Caco-2 (cell line): ENCODE measurements at regions not wholly inside any gene's neighbourhood (a gene's known extent, or its start where the extent isn't known, plus 50 kb on each side); places are given as distances from the start of the nearest gene placed in this dataset.

Source experiments
- BruUV-seq: library from RNA; stranded (reverse); fragments of 400-500 nt; replicated peaks from 2 replicates; lab custom pipeline; 2021; lab: Mats Ljungman, UMichigan
- CTCF ChIA-PET: fragments of 300-600 bp; sonication (Branson Sonifier 250); formaldehyde crosslinking; loops from one replicate; lab custom pipeline; 2022; ENCODE audit warnings: antibody characterized with exemption; lab: Charles Lee
- POLR2A ChIA-PET: fragments of 300-600 bp; sonication (Branson Sonifier 250); formaldehyde crosslinking; loops from one replicate; lab custom pipeline; 2022; ENCODE audit warnings: antibody characterized with exemption; lab: Charles Lee
- DNase-seq, 2 experiments: peaks; one replicate each; pipeline versions ENCODE4 v3.0.0 to v3.0.0-alpha.2; 2020 to 2022
- H3K27me3 ChIP-seq: replicated peaks from 2 replicates; pipeline ENCODE4 v1.6.0; 2011; ENCODE audit warnings: low read length; ENCODE audit not compliant: control insufficient read depth, insufficient read depth
- H3K36me3 ChIP-seq: 2 replicates; pipeline ENCODE4 v1.5.1; 2011; ENCODE audit warnings: low read length; ENCODE audit not compliant: control insufficient read depth, insufficient read depth
- H3K4me1 ChIP-seq: fragments of 250-450 bp; sonication (Bioruptor Pico); 2 replicates; pipeline ENCODE4 v1.5.1; 2020; ENCODE audit warnings: mild to moderate bottlenecking
- H3K4me3 ChIP-seq: 2 replicates; pipeline ENCODE4 v1.5.1; 2011; ENCODE audit warnings: low read depth, mild to moderate bottlenecking, control low read depth, low read length
- H3K9me3 ChIP-seq: fragments of 250-450 bp; sonication (Bioruptor Pico); 2 replicates; pipeline ENCODE4 v1.5.1; 2020; ENCODE audit warnings: mild to moderate bottlenecking, moderate library complexity
- H3K27ac Mint-ChIP-seq: one replicate; pipeline ENCODE4 v1.8.0; 2022; ENCODE audit warnings: mixed read lengths; ENCODE audit not compliant: unreplicated experiment
- H3K27me3 Mint-ChIP-seq: one replicate; pipeline ENCODE4 v1.8.0; 2022; ENCODE audit warnings: mixed read lengths; ENCODE audit not compliant: insufficient read depth, unreplicated experiment
- H3K36me3 Mint-ChIP-seq: one replicate; pipeline ENCODE4 v1.8.0; 2022; ENCODE audit warnings: mild to moderate bottlenecking, mixed read lengths; ENCODE audit not compliant: insufficient read depth, unreplicated experiment
- H3K4me1 Mint-ChIP-seq: one replicate; pipeline ENCODE4 v1.8.0; 2022; ENCODE audit warnings: low read depth, mixed read lengths; ENCODE audit not compliant: unreplicated experiment
- H3K4me3 Mint-ChIP-seq: one replicate; pipeline ENCODE4 v1.8.0; 2022; ENCODE audit warnings: mild to moderate bottlenecking, moderate library complexity, mixed read lengths; ENCODE audit not compliant: unreplicated experiment
- H3K9me3 Mint-ChIP-seq: one replicate; pipeline ENCODE4 v1.8.0; 2022; ENCODE audit warnings: mixed read lengths; ENCODE audit not compliant: unreplicated experiment
- intact Hi-C: fragments of 100-400 bp; cut with micrococcal nuclease; formaldehyde crosslinking; loops from one replicate; pipeline ENCODE4 v1.10.0; 2022; ENCODE audit not compliant: unreplicated experiment
- TF ChIP-seq, protein P1 (sequence below), 2 experiments: fragments of 200-600 bp in 1 of 2; IDR thresholded peaks; 1 replicate in 1 of 2; 2 replicates in 1 of 2; pipeline versions ENCODE4 v1.5.1 to v1.8.0; 2011 to 2022; ENCODE audit warnings: antibody characterized with exemption in 1 of 2, control low read depth in 1 of 2, inconsistent platforms in 1 of 2, low read depth in 1 of 2, low read length in 1 of 2, mild to moderate bottlenecking in 1 of 2, moderate library complexity in 1 of 2; ENCODE audit not compliant: insufficient read depth in 1 of 2, severe bottlenecking in 1 of 2, unreplicated experiment in 1 of 2

DNA sequence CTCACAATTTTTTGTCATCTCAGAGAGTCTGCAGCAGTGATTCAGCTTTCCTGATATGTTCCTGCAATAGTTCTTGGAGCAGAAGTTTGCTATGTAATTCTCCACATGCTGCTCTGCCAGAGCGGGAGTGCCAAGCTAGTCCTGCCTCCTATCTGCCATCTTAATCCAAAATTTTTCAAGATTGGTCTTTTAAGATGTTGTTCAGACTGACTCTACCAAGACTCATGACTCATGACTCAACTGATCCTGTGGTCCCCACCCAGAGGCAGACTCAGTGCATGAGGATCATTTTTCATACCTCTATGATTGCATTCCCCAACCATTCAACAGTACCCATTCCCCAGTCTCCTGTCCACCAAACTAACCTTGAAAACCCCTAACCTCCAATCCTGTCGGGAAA is 470.8 kb downstream of the INHBA start:
- POLR2A ChIA-PET = no interaction called here
- Histone ChIP-seq H3K4me3 (no peak overlapping the region), H3K4me1 (peaks cover 25% of the 10 kb centered on the region), H3K36me3 (no peaks in the 10 kb centered on the region), H3K9me3 (peaks cover 17% of the 10 kb centered on the region), H3K27me3 (no peaks in the 10 kb centered on the region)
- BruUV-seq = no TSS peak
- intact Hi-C loops = loop anchor here (10.0 kb wide), 1 partner anchor 497 kb away; no protein-coding TSS in a partner anchor
- Mint-ChIP-seq H3K27me3 (no peaks in the 10 kb centered on the region), H3K27ac (peak overlapping the region; percentile 57), H3K4me1 (peaks cover 19% of the 10 kb centered on the region), H3K36me3 (peaks cover 12% of the 10 kb centered on the region), H3K4me3 (no peak overlapping the region), H3K9me3 (peaks cover 28% of the 10 kb centered on the region)
- CTCF ChIA-PET = no interaction called here
- TF ChIP-seq, protein P1, sequence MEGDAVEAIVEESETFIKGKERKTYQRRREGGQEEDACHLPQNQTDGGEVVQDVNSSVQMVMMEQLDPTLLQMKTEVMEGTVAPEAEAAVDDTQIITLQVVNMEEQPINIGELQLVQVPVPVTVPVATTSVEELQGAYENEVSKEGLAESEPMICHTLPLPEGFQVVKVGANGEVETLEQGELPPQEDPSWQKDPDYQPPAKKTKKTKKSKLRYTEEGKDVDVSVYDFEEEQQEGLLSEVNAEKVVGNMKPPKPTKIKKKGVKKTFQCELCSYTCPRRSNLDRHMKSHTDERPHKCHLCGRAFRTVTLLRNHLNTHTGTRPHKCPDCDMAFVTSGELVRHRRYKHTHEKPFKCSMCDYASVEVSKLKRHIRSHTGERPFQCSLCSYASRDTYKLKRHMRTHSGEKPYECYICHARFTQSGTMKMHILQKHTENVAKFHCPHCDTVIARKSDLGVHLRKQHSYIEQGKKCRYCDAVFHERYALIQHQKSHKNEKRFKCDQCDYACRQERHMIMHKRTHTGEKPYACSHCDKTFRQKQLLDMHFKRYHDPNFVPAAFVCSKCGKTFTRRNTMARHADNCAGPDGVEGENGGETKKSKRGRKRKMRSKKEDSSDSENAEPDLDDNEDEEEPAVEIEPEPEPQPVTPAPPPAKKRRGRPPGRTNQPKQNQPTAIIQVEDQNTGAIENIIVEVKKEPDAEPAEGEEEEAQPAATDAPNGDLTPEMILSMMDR (IDR thresholded peaks at IDR 0.05; ENCODE audit: insufficient read depth in 1 of 2, low read depth in 1 of 2, low read length in 1 of 2, severe bottlenecking in 1 of 2, unreplicated experiment in 1 of 2) = no peak
- no peak for DNase-seq

DNA sequence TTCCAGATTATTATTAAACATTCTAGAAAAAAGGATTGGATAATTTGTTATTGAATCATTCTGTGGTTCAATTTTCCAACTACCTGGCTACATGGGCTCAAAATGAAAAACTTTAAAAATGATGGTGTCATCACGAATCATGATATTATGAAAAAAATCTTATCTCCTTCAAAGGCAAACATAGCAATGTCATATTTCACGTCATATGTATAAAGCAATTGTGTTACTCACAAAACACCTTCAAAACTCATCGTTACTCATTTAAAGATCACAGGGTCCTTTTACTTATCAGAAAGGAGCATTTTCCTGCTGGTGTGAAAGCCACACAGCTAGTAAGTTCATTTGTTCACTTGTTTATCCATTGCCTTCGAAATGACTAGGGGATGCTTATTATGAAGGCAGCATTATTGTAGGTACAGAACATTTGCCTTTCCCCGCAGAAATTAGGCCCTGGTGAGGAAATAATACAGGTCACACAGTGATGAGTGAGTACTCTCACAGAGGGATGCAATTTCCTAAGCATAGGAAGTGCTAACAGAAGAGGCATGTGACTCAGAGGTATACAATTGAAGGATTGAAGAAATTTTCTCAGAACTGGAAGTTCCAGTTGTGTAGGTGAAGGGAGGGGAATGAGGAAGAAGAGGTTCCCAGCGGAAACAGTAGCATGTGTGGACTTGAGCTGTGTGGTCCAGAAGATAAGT is 478.7 kb downstream of the INHBA start:
- Mint-ChIP-seq H3K9me3 (peaks cover 20% of the 10 kb centered on the region), H3K4me1 (peaks cover 10% of the 10 kb centered on the region), H3K27me3 (no peaks in the 10 kb centered on the region), H3K27ac (no peak overlapping the region), H3K4me3 (no peak overlapping the region), H3K36me3 (no peaks in the 10 kb centered on the region)
- intact Hi-C loops = loop anchor here (1.0 kb wide), 2 partner anchors 18 to 36 kb away; no protein-coding TSS in a partner anchor
- ChIA-PET CTCF (no interaction called here), POLR2A (no interaction called here)
- Histone ChIP-seq H3K9me3 (peaks cover 7% of the 10 kb centered on the region), H3K4me1 (peaks cover 15% of the 10 kb centered on the region), H3K36me3 (no peaks in the 10 kb centered on the region), H3K4me3 (no peak overlapping the region), H3K27me3 (no peaks in the 10 kb centered on the region)
- DNase-seq = peak; percentile 45 to 63
- BruUV-seq = no TSS peak
- TF ChIP-seq, protein P1 (IDR thresholded peaks at IDR 0.05; ENCODE audit: insufficient read depth in 1 of 2, low read depth in 1 of 2, low read length in 1 of 2, severe bottlenecking in 1 of 2, unreplicated experiment in 1 of 2) = no peak

DNA sequence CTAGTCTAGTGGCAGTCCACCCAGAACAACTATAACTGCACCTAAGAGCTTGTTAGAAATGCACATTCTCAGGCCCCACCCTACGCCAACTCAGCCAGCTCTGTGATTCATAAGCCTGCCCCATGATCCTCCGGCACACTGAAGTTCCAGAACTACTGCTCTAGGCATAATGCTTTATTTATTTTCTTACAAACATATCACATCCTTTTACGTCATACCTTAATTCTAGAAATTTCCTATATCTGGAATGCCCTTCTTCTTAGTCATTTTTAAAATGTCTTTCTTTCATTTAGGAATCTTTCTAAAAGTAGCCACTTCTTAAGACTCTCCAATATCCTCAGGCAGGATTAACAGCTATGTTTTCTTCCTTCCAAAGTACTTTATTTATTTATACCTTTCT is 480.1 kb downstream of the INHBA start:
- no peaks in the 10 kb centered on the region for H3K36me3 Mint-ChIP-seq
- Histone ChIP-seq H3K4me3 (no peak overlapping the region), H3K9me3 (no peaks in the 10 kb centered on the region), H3K4me1 (peaks cover 15% of the 10 kb centered on the region), H3K36me3 (no peaks in the 10 kb centered on the region), H3K27me3 (no peaks in the 10 kb centered on the region)
- no peak overlapping the region for H3K27ac Mint-ChIP-seq
- H3K27me3 Mint-ChIP-seq = no peaks in the 10 kb centered on the region
- POLR2A ChIA-PET = no interaction called here
- no peak for DNase-seq
- peaks cover 10% of the 10 kb centered on the region for H3K4me1 Mint-ChIP-seq
- intact Hi-C loops = no loop called here
- H3K4me3 Mint-ChIP-seq = no peak overlapping the region
- peaks cover 20% of the 10 kb centered on the region for H3K9me3 Mint-ChIP-seq
- CTCF ChIA-PET = no interaction called here
- no TSS peak for BruUV-seq
- TF ChIP-seq, protein P1 (IDR thresholded peaks at IDR 0.05; ENCODE audit: insufficient read depth in 1 of 2, low read depth in 1 of 2, low read length in 1 of 2, severe bottlenecking in 1 of 2, unreplicated experiment in 1 of 2) = no peak
